ENCODE measurements at regions not wholly inside any gene's neighbourhood (a gene's known extent, or its start where the extent isn't known, plus 50 kb on each side); places are given as distances from the start of the nearest gene placed in this dataset.

DNA sequence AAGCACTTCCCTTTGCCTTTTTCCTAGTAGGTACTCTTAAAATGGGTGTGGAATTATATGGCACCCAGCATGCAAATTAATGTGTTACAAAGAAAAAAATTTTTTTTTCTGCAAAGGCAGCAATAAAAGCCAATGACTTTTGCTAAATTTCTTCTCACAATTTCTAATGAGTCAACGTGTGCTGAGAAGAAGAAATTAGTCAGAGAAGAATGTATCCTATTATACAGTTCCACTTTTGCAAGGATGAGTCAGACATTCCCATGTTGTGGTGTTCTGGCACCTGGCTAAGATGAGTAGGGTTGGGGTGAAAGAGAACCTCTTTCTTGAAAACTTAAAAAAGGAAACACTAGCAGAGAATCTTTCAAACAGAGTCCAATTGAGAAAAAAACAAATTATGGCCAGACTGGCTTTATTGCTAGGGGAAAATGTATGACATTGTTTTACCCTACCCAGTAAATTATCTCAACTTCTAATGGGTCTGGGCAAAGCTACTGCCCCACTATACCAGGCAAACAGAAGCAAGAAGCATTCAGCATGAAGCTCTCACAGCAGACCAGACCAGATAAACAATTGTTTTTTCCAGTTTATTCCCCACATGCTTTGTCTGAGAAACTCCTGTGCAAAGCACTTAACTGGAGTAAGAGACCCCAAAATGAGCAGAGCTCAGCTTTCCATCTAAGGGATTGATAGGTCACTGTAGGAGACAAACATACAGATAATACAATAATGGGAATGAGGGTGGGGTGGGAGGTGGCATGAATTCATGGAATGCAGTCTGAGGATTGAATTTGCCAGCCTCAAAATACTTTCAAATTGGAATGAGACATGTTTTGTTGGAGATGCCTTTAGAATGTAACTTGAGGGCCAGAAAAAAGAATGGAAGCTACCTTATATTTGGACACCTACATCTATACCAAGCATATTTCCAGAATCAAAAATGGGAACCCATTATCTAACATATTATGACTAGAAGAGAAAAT, 220.8 kb upstream of the RFX3 start:
- DNase-seq (ENCODE audit: low read depth in 1 of 2, low spot score in 1 of 2) = peak in 1 of 2 donors; percentile 74
- H3K4me3 ChIP-seq = no peak overlapping the region
- no peaks in the 10 kb centered on the region for H3K4me1 ChIP-seq (ENCODE audit: low read depth)
- TF ChIP-seq, protein P1, sequence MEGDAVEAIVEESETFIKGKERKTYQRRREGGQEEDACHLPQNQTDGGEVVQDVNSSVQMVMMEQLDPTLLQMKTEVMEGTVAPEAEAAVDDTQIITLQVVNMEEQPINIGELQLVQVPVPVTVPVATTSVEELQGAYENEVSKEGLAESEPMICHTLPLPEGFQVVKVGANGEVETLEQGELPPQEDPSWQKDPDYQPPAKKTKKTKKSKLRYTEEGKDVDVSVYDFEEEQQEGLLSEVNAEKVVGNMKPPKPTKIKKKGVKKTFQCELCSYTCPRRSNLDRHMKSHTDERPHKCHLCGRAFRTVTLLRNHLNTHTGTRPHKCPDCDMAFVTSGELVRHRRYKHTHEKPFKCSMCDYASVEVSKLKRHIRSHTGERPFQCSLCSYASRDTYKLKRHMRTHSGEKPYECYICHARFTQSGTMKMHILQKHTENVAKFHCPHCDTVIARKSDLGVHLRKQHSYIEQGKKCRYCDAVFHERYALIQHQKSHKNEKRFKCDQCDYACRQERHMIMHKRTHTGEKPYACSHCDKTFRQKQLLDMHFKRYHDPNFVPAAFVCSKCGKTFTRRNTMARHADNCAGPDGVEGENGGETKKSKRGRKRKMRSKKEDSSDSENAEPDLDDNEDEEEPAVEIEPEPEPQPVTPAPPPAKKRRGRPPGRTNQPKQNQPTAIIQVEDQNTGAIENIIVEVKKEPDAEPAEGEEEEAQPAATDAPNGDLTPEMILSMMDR (IDR thresholded peaks at IDR 0.05; ENCODE audit: low read depth, low read length) = no peak
- no peaks in the 10 kb centered on the region for H3K27me3 ChIP-seq
- no peaks in the 10 kb centered on the region for H3K9me3 ChIP-seq (ENCODE audit: low read depth)
- no peak overlapping the region for H3K27ac ChIP-seq
- no peaks in the 10 kb centered on the region for H3K36me3 ChIP-seq

DNA sequence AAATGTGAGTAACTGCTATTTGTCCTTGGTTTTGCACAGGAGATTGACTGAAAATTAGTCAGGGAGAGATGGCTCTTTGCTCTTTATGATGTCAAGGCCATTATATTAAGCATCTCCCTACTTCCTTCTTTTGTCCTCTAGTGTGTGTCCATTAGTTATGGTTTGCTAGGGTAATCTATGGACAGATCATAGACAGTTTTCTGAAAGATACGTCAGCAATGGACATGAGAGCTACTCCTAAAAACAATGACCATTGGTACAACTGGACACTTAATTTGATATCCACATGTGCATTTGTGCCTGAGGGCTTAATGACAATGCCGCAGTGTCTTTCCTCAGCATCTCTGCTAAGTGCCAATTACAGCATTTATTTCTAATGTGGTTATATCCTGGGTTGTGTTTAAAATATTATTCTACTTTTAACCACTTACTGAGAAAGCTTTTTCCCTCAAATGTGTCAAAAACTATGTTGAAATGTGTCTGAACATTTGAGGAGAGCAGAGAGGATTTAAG, 218.2 kb upstream of the RFX3 start:
- no peaks in the 10 kb centered on the region for H3K9me3 ChIP-seq (ENCODE audit: low read depth)
- H3K4me3 ChIP-seq = no peak overlapping the region
- H3K27me3 ChIP-seq = no peaks in the 10 kb centered on the region
- DNase-seq (ENCODE audit: low read depth in 1 of 2, low spot score in 1 of 2) = no peak
- H3K4me1 ChIP-seq (ENCODE audit: low read depth) = no peaks in the 10 kb centered on the region
- no peaks in the 10 kb centered on the region for H3K36me3 ChIP-seq
- TF ChIP-seq, protein P1 (IDR thresholded peaks at IDR 0.05; ENCODE audit: low read depth, low read length) = no peak
- H3K27ac ChIP-seq = no peak overlapping the region

DNA sequence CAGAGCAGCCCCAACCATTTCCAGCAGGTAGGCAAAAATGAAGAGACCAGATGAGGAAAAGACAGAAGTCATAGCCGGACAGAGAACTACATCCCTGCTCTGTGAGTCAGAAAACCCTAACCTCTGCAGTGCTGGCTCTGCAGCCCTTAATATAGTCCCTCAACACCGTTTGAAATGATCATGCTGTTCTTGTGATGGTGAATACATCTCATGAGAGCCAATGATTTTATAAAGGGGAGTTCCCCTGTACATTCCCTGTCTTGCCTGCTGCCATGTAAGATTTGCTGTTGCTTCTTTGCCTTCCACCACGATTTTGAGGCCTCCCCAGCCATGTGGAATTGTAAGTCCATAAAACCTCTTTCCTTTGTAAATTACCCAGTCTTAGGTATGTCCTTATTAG, 216.8 kb upstream of the RFX3 start:
- TF ChIP-seq, protein P1 (IDR thresholded peaks at IDR 0.05; ENCODE audit: low read depth, low read length) = no peak
- H3K27me3 ChIP-seq = no peaks in the 10 kb centered on the region
- no peaks in the 10 kb centered on the region for H3K9me3 ChIP-seq (ENCODE audit: low read depth)
- no peak overlapping the region for H3K27ac ChIP-seq
- H3K4me1 ChIP-seq (ENCODE audit: low read depth) = no peaks in the 10 kb centered on the region
- no peak for DNase-seq (ENCODE audit: low read depth in 1 of 2, low spot score in 1 of 2)
- no peak overlapping the region for H3K4me3 ChIP-seq
- H3K36me3 ChIP-seq = no peaks in the 10 kb centered on the region

DNA sequence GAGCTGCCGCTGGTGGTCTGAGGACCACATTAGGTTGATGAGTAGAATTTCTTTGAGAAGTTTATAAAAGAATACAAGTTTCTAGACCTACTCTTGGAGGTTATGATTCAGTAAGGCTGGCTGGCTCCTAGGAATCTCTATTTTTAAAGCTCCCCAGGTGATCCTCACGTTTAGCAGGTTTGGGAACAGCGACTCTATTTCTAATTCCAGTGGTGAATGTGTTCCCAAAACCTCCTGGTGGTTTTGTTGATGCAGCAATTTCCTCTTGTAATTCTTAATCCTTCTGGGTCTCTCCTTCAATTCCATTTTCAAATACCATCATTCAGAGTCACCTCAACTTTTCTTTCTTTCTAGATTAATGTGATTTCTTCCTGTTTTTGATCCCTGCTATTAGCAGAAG, 215.9 kb upstream of the RFX3 start:
- Histone ChIP-seq H3K27me3 (no peaks in the 10 kb centered on the region), H3K27ac (no peak overlapping the region), H3K4me3 (no peak overlapping the region), H3K4me1 (ENCODE audit: low read depth) (no peaks in the 10 kb centered on the region), H3K36me3 (no peaks in the 10 kb centered on the region), H3K9me3 (ENCODE audit: low read depth) (no peaks in the 10 kb centered on the region)
- DNase-seq (ENCODE audit: low read depth in 1 of 2, low spot score in 1 of 2) = no peak
- TF ChIP-seq, protein P1 (IDR thresholded peaks at IDR 0.05; ENCODE audit: low read depth, low read length) = no peak

DNA sequence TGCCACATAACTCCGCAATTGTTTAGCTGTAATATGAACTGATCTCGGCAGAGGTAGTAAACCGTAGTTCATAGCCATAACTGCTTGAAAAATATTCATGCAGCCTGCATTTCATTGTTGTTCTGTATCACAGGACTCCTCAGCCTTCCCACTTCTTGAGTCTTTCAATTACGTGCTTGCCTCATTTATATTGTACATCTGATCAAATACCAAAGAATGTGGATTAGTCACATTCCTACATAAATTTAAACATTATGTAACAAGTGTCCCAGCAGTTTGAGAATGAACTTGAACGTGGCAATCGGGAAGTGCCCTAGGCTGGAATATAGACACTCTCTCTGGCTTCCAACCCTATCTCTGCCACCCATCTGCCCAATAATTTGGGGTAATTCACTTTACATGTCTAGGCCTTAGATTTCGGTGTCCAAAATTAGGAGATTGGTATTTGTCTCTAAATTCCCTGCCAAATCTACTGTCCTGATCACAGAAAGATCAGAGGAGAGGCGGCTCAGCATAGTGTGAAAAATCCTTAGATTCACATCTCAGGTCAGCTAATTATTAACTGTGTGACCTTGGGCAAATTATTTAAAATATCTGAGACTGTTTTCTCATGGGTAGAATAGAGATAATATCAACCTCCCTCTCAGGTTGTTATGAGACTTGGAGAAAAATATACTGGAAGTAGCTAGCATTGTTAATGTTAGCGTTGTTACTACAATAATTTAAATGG, 215.1 kb upstream of the RFX3 start:
- H3K9me3 ChIP-seq (ENCODE audit: low read depth) = no peaks in the 10 kb centered on the region
- no peaks in the 10 kb centered on the region for H3K27me3 ChIP-seq
- H3K4me1 ChIP-seq (ENCODE audit: low read depth) = no peaks in the 10 kb centered on the region
- no peaks in the 10 kb centered on the region for H3K36me3 ChIP-seq
- no peak overlapping the region for H3K4me3 ChIP-seq
- H3K27ac ChIP-seq = no peak overlapping the region
- no peak for DNase-seq (ENCODE audit: low read depth in 1 of 2, low spot score in 1 of 2)
- TF ChIP-seq, protein P1 (IDR thresholded peaks at IDR 0.05; ENCODE audit: low read depth, low read length) = no peak

Measured in cardiac muscle cell (in vitro differentiated cells and primary cell).